HCT116 (cell line): ENCODE measurements at regions not wholly inside any gene's neighbourhood (a gene's known extent, or its start where the extent isn't known, plus 50 kb on each side); places are given as distances from the start of the nearest gene placed in this dataset.

Experiments used
- ATAC-seq: fragments of 200-7000 bp; cut with Tn5 transposase; 2 replicates; pipeline ENCODE4 v1.9.1; 2020; ENCODE audit warnings: mild to moderate bottlenecking, moderate library complexity
- BruUV-seq: library from RNA; stranded (reverse); fragments of 400-500 nt; replicated peaks from 2 replicates; lab custom pipeline; 2021; lab: Mats Ljungman, UMichigan
- CTCF ChIA-PET: fragments of 300-600 bp; sonication (Branson Sonifier 250); formaldehyde crosslinking; loops from one replicate; lab custom pipeline; 2021; ENCODE audit warnings: antibody characterized with exemption; lab: Charles Lee
- POLR2A ChIA-PET: fragments of 300-600, 350-600 bp; sonication (Branson Sonifier 250); formaldehyde crosslinking; loops from one replicate; lab custom pipeline; 2021; ENCODE audit warnings: antibody characterized with exemption; lab: Charles Lee
- RAD21 ChIA-PET, 2 experiments: fragments of 300-600 bp; sonication (Branson Sonifier 250); formaldehyde crosslinking; loops; one replicate each; lab custom pipeline; 2023; ENCODE audit warnings: low total read pairs in 2 of 2; ENCODE audit not compliant: uncharacterized antibody in 2 of 2, unreplicated experiment in 2 of 2, low non-redundant PET in 1 of 2; lab: Charles Lee
- DNase-seq: peaks from one replicate; pipeline ENCODE4 v3.0.0-alpha.2; 2010; ENCODE audit warnings: low read depth, low spot score
- H2AFZ ChIP-seq: fragments of 200-600 bp; shearing (Covaris generic), sonication (generic); 2 replicates; pipeline ENCODE4 v1.6.1; 2017; ENCODE audit warnings: low read depth, mixed run types, mixed read lengths, antibody characterized with exemption, low read length; ENCODE audit not compliant: poor library complexity, severe bottlenecking
- H3K27ac ChIP-seq: 2 replicates; pipeline ENCODE4 v1.5.1; 2012; ENCODE audit warnings: low read depth, low read length
- H3K27me3 ChIP-seq: fragments of 200-600 bp; sonication (generic); 2 replicates; pipeline ENCODE4 v1.6.1; 2016; ENCODE audit warnings: mixed run types, low read length, mixed read lengths; ENCODE audit not compliant: insufficient read depth
- H3K36me3 ChIP-seq, 2 experiments: fragments of 200-500 bp in 1 of 2; fragments of 200-600 bp in 1 of 2; sonication (Bioruptor generic) in 1 of 2; sonication (generic) in 1 of 2; 2 replicates each; pipeline versions ENCODE4 v1.5.1 to v1.6.1; 2014 to 2016; ENCODE audit warnings: low read length in 2 of 2, inconsistent platforms in 1 of 2, mixed read lengths in 1 of 2, mixed run types in 1 of 2; ENCODE audit not compliant: insufficient read depth in 2 of 2, control insufficient read depth in 1 of 2
- H3K4me1 ChIP-seq, 2 experiments: fragments of 200-600 bp in 1 of 2; sonication (generic) in 1 of 2; 2 replicates each; pipeline versions ENCODE4 v1.5.1 to v1.6.1; 2012 to 2017; ENCODE audit warnings: low read length in 2 of 2, inconsistent platforms in 1 of 2, mild to moderate bottlenecking in 1 of 2, mixed read lengths in 1 of 2, mixed run types in 1 of 2, moderate library complexity in 1 of 2; ENCODE audit not compliant: insufficient read depth in 2 of 2, control insufficient read depth in 1 of 2
- H3K4me2 ChIP-seq: fragments of 200-600 bp; sonication (generic); 2 replicates; pipeline ENCODE4 v1.6.1; 2017; ENCODE audit warnings: mixed run types, low read length, mixed read lengths
- H3K4me3 ChIP-seq, 2 experiments: fragments of 200-600 bp in 1 of 2; sonication (generic) in 1 of 2; replicated peaks in 1 of 2; 2 replicates each; pipeline ENCODE4 v1.5.1; 2011 to 2016; ENCODE audit warnings: low read length in 2 of 2, control low read depth in 1 of 2, low read depth in 1 of 2, mild to moderate bottlenecking in 1 of 2, mixed read lengths in 1 of 2, mixed run types in 1 of 2
- H3K79me2 ChIP-seq: fragments of 200-600 bp; sonication (generic); 2 replicates; pipeline ENCODE4 v1.6.1; 2017; ENCODE audit warnings: mild to moderate bottlenecking, mixed run types, low read length, moderate library complexity, mixed read lengths; ENCODE audit not compliant: insufficient read depth
- H3K9ac ChIP-seq: fragments of 200-600 bp; sonication (generic); 2 replicates; pipeline ENCODE4 v1.6.1; 2016; ENCODE audit warnings: low read length, mixed read lengths
- H3K9me2 ChIP-seq: fragments of 200-600 bp; sonication (generic), shearing (Covaris generic); 2 replicates; pipeline ENCODE4 v1.6.1; 2017; ENCODE audit warnings: mixed run types, mild to moderate bottlenecking, moderate library complexity; ENCODE audit not compliant: insufficient read depth
- H3K9me3 ChIP-seq, 2 experiments: fragments of 200-500 bp in 1 of 2; fragments of 200-600 bp in 1 of 2; sonication (Bioruptor generic) in 1 of 2; sonication (generic) in 1 of 2; 2 replicates each; pipeline ENCODE4 v1.6.1; 2014 to 2017; ENCODE audit warnings: low read length in 2 of 2, mixed read lengths in 2 of 2, inconsistent platforms in 1 of 2, low read depth in 1 of 2, mild to moderate bottlenecking in 1 of 2, mixed run types in 1 of 2, moderate library complexity in 1 of 2; ENCODE audit not compliant: control insufficient read depth in 1 of 2, insufficient read depth in 1 of 2
- H4K20me1 ChIP-seq: fragments of 200-600 bp; sonication (generic), shearing (Covaris generic); 2 replicates; pipeline ENCODE4 v1.6.1; 2017; ENCODE audit warnings: mixed run types, mild to moderate bottlenecking, moderate library complexity; ENCODE audit not compliant: insufficient read depth
- CBX3 ChIP-seq: IDR thresholded peaks from 2 replicates; pipeline ENCODE4 v1.6.1; 2012; ENCODE audit warnings: low read depth
- EGR1 ChIP-seq: IDR thresholded peaks from 2 replicates; pipeline ENCODE4 v1.6.1; 2012; ENCODE audit warnings: low read depth
- ELF1 ChIP-seq: IDR thresholded peaks from 2 replicates; pipeline ENCODE4 v1.6.1; 2012; ENCODE audit warnings: low read depth, borderline replicate concordance
- EZH2 ChIP-seq: fragments of 200-600 bp; sonication (generic); IDR thresholded peaks from 2 replicates; pipeline ENCODE4 v1.6.1; 2017; ENCODE audit warnings: antibody characterized with exemption, mixed run types
- EZH2phosphoT487 ChIP-seq: fragments of 200-600 bp; IDR thresholded peaks from 2 replicates; pipeline ENCODE4 v1.6.1; 2018; ENCODE audit warnings: antibody characterized with exemption, borderline replicate concordance
- POLR2AphosphoS5 ChIP-seq: IDR thresholded peaks from 2 replicates; pipeline ENCODE4 v1.6.1; 2011; ENCODE audit warnings: mild to moderate bottlenecking, low read depth, low read length, moderate library complexity
- RAD21 ChIP-seq: IDR thresholded peaks from 2 replicates; pipeline ENCODE4 v1.6.1; 2012; ENCODE audit warnings: low read depth, mild to moderate bottlenecking
- SP1 ChIP-seq: IDR thresholded peaks from 2 replicates; pipeline ENCODE4 v1.6.1; 2012; ENCODE audit warnings: low read depth
- YY1 ChIP-seq: IDR thresholded peaks from 2 replicates; pipeline ENCODE4 v1.6.1; 2011; ENCODE audit warnings: low read length, low read depth, moderate library complexity, mild to moderate bottlenecking; ENCODE audit not compliant: insufficient replicate concordance; ENCODE audit errors: extremely low read depth
- ZFX ChIP-seq: fragments of 450-650 bp; IDR thresholded peaks from 2 replicates; pipeline ENCODE4 v1.6.1; 2017
- intact Hi-C: fragments of 100-400 bp; cut with micrococcal nuclease; formaldehyde crosslinking; loops from 2 replicates; pipeline ENCODE4 v1.10.0; 2022
- TF ChIP-seq, protein P1 (sequence below): IDR thresholded peaks from 2 replicates; pipeline ENCODE4 v1.6.1; 2012
- TF ChIP-seq, protein P2 (sequence below), 3 experiments: fragments of 200-600 bp in 1 of 3; sonication (generic) in 1 of 3; IDR thresholded peaks in 2 of 3; conservative IDR thresholded peaks in 1 of 3; 2 replicates each; pipeline ENCODE4 v1.5.1; 2012 to 2017; ENCODE audit warnings: low read depth in 2 of 3, low read length in 2 of 3, antibody characterized with exemption in 1 of 3, borderline replicate concordance in 1 of 3, control low read depth in 1 of 3, mild to moderate bottlenecking in 1 of 3, mixed read lengths in 1 of 3, mixed run types in 1 of 3, moderate library complexity in 1 of 3; ENCODE audit not compliant: insufficient read depth in 1 of 3
- TF ChIP-seq, protein P3 (sequence below): IDR thresholded peaks from 2 replicates; pipeline ENCODE4 v1.6.1; 2011; ENCODE audit warnings: mild to moderate bottlenecking, low read length, moderate library complexity; ENCODE audit not compliant: insufficient replicate concordance; ENCODE audit errors: extremely low read depth

DNA sequence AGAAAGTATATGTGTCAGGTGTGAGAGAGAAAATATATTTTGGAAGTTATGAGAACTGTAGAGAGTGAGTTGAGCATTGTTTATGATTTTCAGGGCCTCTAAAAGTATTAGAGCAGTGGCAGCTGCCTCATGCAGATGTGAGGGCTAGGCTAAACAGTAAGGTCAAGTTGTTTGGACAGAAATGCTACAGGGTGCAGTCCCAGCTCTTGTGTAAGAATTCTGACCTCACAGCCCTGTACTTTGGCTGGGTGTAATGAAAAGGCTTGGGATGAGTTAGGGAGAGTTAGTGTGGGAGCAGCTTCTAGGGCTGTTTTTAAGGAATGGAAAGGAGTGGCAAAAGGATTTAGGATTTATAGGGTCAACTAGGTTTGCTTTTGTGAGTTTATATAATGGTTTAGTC is 764.8 kb upstream of the ADGRB3 start:
- H3K9me2 ChIP-seq: no peaks in the 10 kb centered on the region
- no peaks in the 10 kb centered on the region for H4K20me1 ChIP-seq
- ChIA-PET CTCF (no interaction called here), POLR2A (no interaction called here), RAD21 (no interaction called here)
- TF ChIP-seq, protein P1, sequence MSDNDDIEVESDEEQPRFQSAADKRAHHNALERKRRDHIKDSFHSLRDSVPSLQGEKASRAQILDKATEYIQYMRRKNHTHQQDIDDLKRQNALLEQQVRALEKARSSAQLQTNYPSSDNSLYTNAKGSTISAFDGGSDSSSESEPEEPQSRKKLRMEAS: no peak
- no peak for TF ChIP-seq POLR2AphosphoS5
- no peaks in the 10 kb centered on the region for H3K27me3 ChIP-seq
- no peak overlapping the region for H3K4me2 ChIP-seq
- H3K36me3 ChIP-seq: no peaks in the 10 kb centered on the region
- H3K9ac ChIP-seq: no peak overlapping the region
- H3K9me3 ChIP-seq: peaks cover 0 to 8% of the 10 kb centered on the region in 2 experiments; a peak in 1 of 4 replicates
- no peaks in the 10 kb centered on the region for H3K79me2 ChIP-seq
- no peak for DNase-seq
- H3K4me1 ChIP-seq: no peaks in the 10 kb centered on the region
- ATAC-seq: no peak
- intact Hi-C loops: no loop called here
- no TSS peak for BruUV-seq
- H3K27ac ChIP-seq: no peak overlapping the region
- no peak overlapping the region for H3K4me3 ChIP-seq
- no peak overlapping the region for H2AFZ ChIP-seq

DNA sequence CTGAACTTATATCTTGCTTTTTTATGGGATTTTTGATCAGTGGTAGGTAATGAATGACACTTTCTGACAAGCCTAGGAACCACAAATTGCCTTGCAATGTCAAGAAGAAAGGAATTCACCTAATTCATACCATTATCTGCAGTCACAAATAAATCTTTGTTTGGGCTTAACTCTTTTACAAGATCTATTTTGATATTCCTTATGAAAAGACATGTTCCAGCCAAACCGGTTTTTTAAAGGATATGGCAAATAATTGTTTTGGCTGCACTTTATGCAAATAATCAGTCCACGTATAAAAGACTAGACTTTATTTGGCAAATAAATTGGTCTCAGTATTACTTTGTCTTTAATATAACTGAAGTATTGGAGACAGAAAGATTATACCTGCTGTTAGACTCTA is 771.7 kb upstream of the ADGRB3 start:
- CTCF ChIA-PET: no interaction called here
- Histone ChIP-seq H3K9ac (no peak overlapping the region), H3K27ac (no peak overlapping the region), H3K4me3 (no peak overlapping the region), H3K9me3 (peaks cover 9 to 10% of the 10 kb centered on the region in 2 experiments; a peak in 3 of 4 replicates), H3K36me3 (no peaks in the 10 kb centered on the region), H3K4me2 (no peak overlapping the region), H4K20me1 (no peaks in the 10 kb centered on the region), H2AFZ (no peak overlapping the region), H3K27me3 (no peaks in the 10 kb centered on the region), H3K4me1 (no peaks in the 10 kb centered on the region), H3K79me2 (no peaks in the 10 kb centered on the region), H3K9me2 (no peaks in the 10 kb centered on the region)
- TF ChIP-seq, protein P2, sequence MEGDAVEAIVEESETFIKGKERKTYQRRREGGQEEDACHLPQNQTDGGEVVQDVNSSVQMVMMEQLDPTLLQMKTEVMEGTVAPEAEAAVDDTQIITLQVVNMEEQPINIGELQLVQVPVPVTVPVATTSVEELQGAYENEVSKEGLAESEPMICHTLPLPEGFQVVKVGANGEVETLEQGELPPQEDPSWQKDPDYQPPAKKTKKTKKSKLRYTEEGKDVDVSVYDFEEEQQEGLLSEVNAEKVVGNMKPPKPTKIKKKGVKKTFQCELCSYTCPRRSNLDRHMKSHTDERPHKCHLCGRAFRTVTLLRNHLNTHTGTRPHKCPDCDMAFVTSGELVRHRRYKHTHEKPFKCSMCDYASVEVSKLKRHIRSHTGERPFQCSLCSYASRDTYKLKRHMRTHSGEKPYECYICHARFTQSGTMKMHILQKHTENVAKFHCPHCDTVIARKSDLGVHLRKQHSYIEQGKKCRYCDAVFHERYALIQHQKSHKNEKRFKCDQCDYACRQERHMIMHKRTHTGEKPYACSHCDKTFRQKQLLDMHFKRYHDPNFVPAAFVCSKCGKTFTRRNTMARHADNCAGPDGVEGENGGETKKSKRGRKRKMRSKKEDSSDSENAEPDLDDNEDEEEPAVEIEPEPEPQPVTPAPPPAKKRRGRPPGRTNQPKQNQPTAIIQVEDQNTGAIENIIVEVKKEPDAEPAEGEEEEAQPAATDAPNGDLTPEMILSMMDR (IDR thresholded peaks at IDR 0.05 in 2 of 3, conservative IDR thresholded peaks at IDR 0.05 in 1 of 3; ENCODE audit: borderline replicate concordance in 1 of 3, insufficient read depth in 1 of 3, low read depth in 2 of 3, low read length in 2 of 3): no peak
- TF ChIP-seq RAD21: no peak
- TF ChIP-seq, protein P3, sequence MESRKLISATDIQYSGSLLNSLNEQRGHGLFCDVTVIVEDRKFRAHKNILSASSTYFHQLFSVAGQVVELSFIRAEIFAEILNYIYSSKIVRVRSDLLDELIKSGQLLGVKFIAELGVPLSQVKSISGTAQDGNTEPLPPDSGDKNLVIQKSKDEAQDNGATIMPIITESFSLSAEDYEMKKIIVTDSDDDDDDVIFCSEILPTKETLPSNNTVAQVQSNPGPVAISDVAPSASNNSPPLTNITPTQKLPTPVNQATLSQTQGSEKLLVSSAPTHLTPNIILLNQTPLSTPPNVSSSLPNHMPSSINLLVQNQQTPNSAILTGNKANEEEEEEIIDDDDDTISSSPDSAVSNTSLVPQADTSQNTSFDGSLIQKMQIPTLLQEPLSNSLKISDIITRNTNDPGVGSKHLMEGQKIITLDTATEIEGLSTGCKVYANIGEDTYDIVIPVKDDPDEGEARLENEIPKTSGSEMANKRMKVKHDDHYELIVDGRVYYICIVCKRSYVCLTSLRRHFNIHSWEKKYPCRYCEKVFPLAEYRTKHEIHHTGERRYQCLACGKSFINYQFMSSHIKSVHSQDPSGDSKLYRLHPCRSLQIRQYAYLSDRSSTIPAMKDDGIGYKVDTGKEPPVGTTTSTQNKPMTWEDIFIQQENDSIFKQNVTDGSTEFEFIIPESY: no peak
- no peak for TF ChIP-seq EZH2phosphoT487
- TF ChIP-seq POLR2AphosphoS5: no peak
- no peak for TF ChIP-seq CBX3
- no peak for TF ChIP-seq EGR1
- no peak for TF ChIP-seq EZH2
- no peak for TF ChIP-seq ELF1
- TF ChIP-seq ZFX: no peak
- no peak for TF ChIP-seq SP1
- TF ChIP-seq YY1: no peak
- RAD21 ChIA-PET: no interaction called here
- no TSS peak for BruUV-seq
- intact Hi-C loops: no loop called here
- DNase-seq (no peak), ATAC-seq (no peak)
- POLR2A ChIA-PET: no interaction called here
